ENCODE measurements at regions not wholly inside any gene's neighbourhood (a gene's known extent, or its start where the extent isn't known, plus 50 kb on each side); places are given as distances from the start of the nearest gene placed in this dataset.

- Histone ChIP-seq H3K9me3 (ENCODE audit: control insufficient read depth, insufficient read depth, low read length) (no peaks in the 10 kb centered on the region), H3K36me3 (ENCODE audit: control insufficient read depth, insufficient read depth, low read length) (no peaks in the 10 kb centered on the region), H3K4me1 (ENCODE audit: control insufficient read depth, insufficient read depth, low read length) (no peaks in the 10 kb centered on the region), H3K27me3 (ENCODE audit: control insufficient read depth, insufficient read depth, low read length) (no peaks in the 10 kb centered on the region), H3K4me3 (ENCODE audit: low read length) (no peak overlapping the region), H3K27ac (ENCODE audit: low read length) (no peak overlapping the region)
- no peak for DNase-seq (ENCODE audit: low read depth, low spot score)
- no CpG with 5 or more reads among the region's 1 CpG for WGBS (ENCODE audit: insufficient coverage, insufficient read length)
Measured at GRCh38 chr20:48184229-48184628, 398.9 kb upstream of the SULF2 start.

- no peaks in the 10 kb centered on the region for H3K9me3 ChIP-seq (ENCODE audit: control insufficient read depth, insufficient read depth, low read length)
- no peak overlapping the region for H3K27ac ChIP-seq (ENCODE audit: low read length)
- no peaks in the 10 kb centered on the region for H3K27me3 ChIP-seq (ENCODE audit: control insufficient read depth, insufficient read depth, low read length)
- WGBS (ENCODE audit: insufficient coverage, insufficient read length), result no CpG with 5 or more reads among the region's 6 CpGs
- H3K4me3 ChIP-seq (ENCODE audit: low read length), result no peak overlapping the region
- no peaks in the 10 kb centered on the region for H3K36me3 ChIP-seq (ENCODE audit: control insufficient read depth, insufficient read depth, low read length)
- DNase-seq (ENCODE audit: low read depth, low spot score), result no peak
- H3K4me1 ChIP-seq (ENCODE audit: control insufficient read depth, insufficient read depth, low read length), result no peaks in the 10 kb centered on the region; the same call in 1 of the 2 replicates
Measured at GRCh38 chr20:48181261-48181935, 396.1 kb upstream of the SULF2 start.

DNA sequence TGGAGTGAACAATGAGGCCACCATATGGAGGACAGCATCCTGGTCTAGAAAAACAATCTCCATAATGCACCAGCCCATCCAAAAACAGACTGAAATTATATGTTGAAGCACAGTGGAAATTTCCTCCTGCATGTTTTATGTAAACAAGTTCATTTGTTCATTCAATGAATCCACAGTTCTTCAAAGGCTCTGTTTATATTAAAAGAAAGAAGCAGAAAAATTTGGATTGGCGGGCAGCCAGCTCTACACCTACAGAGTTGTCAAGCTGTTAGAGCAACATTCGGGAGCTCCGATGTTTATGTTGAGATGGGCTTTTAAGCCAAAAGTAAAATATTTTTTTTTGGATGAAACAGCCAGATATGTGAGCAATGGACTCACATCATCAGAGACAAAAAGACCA, 395.3 kb upstream of the SULF2 start:
- Histone ChIP-seq H3K27ac (ENCODE audit: low read length) (no peak overlapping the region), H3K27me3 (ENCODE audit: control insufficient read depth, insufficient read depth, low read length) (no peaks in the 10 kb centered on the region), H3K4me3 (ENCODE audit: low read length) (no peak overlapping the region), H3K36me3 (ENCODE audit: control insufficient read depth, insufficient read depth, low read length) (no peaks in the 10 kb centered on the region), H3K9me3 (ENCODE audit: control insufficient read depth, insufficient read depth, low read length) (no peaks in the 10 kb centered on the region), H3K4me1 (ENCODE audit: control insufficient read depth, insufficient read depth, low read length) (no peaks in the 10 kb centered on the region; the same call in 1 of the 2 replicates)
- no peak for DNase-seq (ENCODE audit: low read depth, low spot score)
- WGBS (ENCODE audit: insufficient coverage, insufficient read length), result no CpG with 5 or more reads among the region's 3 CpGs

DNA sequence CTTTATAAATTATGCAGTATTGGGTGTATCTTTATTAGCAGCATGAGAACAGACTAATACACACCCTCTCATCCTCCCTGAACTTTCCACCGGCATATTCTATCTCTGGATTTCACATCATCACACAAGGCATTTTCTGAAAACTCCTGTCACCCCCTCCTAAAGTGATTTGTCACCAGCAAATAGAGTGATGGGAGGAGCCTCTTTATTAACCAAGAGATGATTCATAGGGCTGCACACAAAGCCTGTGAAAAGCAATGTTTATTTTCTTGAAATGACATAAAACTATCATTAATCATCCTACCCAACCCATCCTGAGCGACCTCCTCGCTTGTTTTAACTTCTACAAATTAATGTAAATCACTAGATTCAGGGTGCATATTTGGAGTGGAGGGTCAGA, 394.7 kb upstream of the SULF2 start:
- H3K27ac ChIP-seq (ENCODE audit: low read length), result no peak overlapping the region
- WGBS (ENCODE audit: insufficient coverage, insufficient read length), result 100% methylated on average over 2 of the region's 3 CpGs
- H3K4me1 ChIP-seq (ENCODE audit: control insufficient read depth, insufficient read depth, low read length), result no peaks in the 10 kb centered on the region; the same call in 1 of the 2 replicates
- H3K4me3 ChIP-seq (ENCODE audit: low read length), result no peak overlapping the region
- H3K36me3 ChIP-seq (ENCODE audit: control insufficient read depth, insufficient read depth, low read length), result no peaks in the 10 kb centered on the region
- H3K9me3 ChIP-seq (ENCODE audit: control insufficient read depth, insufficient read depth, low read length), result no peaks in the 10 kb centered on the region
- H3K27me3 ChIP-seq (ENCODE audit: control insufficient read depth, insufficient read depth, low read length), result no peaks in the 10 kb centered on the region
- DNase-seq (ENCODE audit: low read depth, low spot score), result no peak

- no CpG with 5 or more reads among the region's 4 CpGs for WGBS (ENCODE audit: insufficient coverage, insufficient read length)
- H3K9me3 ChIP-seq (ENCODE audit: control insufficient read depth, insufficient read depth, low read length), result no peaks in the 10 kb centered on the region
- H3K4me3 ChIP-seq (ENCODE audit: low read length), result no peak overlapping the region
- no peaks in the 10 kb centered on the region for H3K36me3 ChIP-seq (ENCODE audit: control insufficient read depth, insufficient read depth, low read length)
- peak; percentile 9 for DNase-seq (ENCODE audit: low read depth, low spot score)
- no peaks in the 10 kb centered on the region; the same call in 1 of the 2 replicates for H3K4me1 ChIP-seq (ENCODE audit: control insufficient read depth, insufficient read depth, low read length)
- no peaks in the 10 kb centered on the region for H3K27me3 ChIP-seq (ENCODE audit: control insufficient read depth, insufficient read depth, low read length)
- no peak overlapping the region for H3K27ac ChIP-seq (ENCODE audit: low read length)
Measured at GRCh38 chr20:48178633-48179032, 393.4 kb upstream of the SULF2 start.

DNA sequence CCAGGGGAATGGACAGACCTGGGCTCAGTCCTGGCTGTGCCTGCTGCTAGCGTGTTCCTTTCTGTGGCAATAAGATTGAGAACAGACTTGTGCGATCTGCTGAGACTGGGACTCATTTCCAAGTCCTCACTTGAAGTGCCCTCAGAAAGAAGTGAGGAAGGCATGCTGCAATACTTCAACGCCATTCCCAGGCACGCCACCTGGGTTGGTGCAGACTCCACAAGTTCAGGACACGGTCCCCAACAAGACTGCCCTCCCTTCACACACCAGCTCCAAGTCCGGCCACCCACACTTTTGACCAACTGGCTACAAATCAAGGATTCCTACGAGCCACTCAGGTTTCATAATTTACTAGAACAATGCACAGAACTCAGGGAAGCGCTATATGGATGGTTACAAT, 391.8 kb upstream of the SULF2 start:
- Histone ChIP-seq H3K9me3 (ENCODE audit: control insufficient read depth, insufficient read depth, low read length) (no peaks in the 10 kb centered on the region), H3K36me3 (ENCODE audit: control insufficient read depth, insufficient read depth, low read length) (no peaks in the 10 kb centered on the region), H3K4me1 (ENCODE audit: control insufficient read depth, insufficient read depth, low read length) (no peaks in the 10 kb centered on the region; the same call in 1 of the 2 replicates), H3K27ac (ENCODE audit: low read length) (no peak overlapping the region), H3K27me3 (ENCODE audit: control insufficient read depth, insufficient read depth, low read length) (no peaks in the 10 kb centered on the region), H3K4me3 (ENCODE audit: low read length) (no peak overlapping the region)
- no CpG with 5 or more reads among the region's 8 CpGs for WGBS (ENCODE audit: insufficient coverage, insufficient read length)
- DNase-seq (ENCODE audit: low read depth, low spot score), result no peak

- H3K36me3 ChIP-seq (ENCODE audit: control insufficient read depth, insufficient read depth, low read length), result no peaks in the 10 kb centered on the region
- DNase-seq (ENCODE audit: low read depth, low spot score), result no peak
- no peaks in the 10 kb centered on the region for H3K9me3 ChIP-seq (ENCODE audit: control insufficient read depth, insufficient read depth, low read length)
- WGBS (ENCODE audit: insufficient coverage, insufficient read length), result no CpG with 5 or more reads among the region's 8 CpGs
- no peaks in the 10 kb centered on the region for H3K27me3 ChIP-seq (ENCODE audit: control insufficient read depth, insufficient read depth, low read length)
- H3K4me1 ChIP-seq (ENCODE audit: control insufficient read depth, insufficient read depth, low read length), result no peaks in the 10 kb centered on the region; the same call in 1 of the 2 replicates
- no peak overlapping the region for H3K4me3 ChIP-seq (ENCODE audit: low read length)
- H3K27ac ChIP-seq (ENCODE audit: low read length), result no peak overlapping the region
Measured at GRCh38 chr20:48176139-48176538, 390.9 kb upstream of the SULF2 start.

- no CpG with 5 or more reads among the region's 6 CpGs for WGBS (ENCODE audit: insufficient coverage, insufficient read length)
- no peaks in the 10 kb centered on the region for H3K9me3 ChIP-seq (ENCODE audit: control insufficient read depth, insufficient read depth, low read length)
- no peaks in the 10 kb centered on the region for H3K36me3 ChIP-seq (ENCODE audit: control insufficient read depth, insufficient read depth, low read length)
- no peak for DNase-seq (ENCODE audit: low read depth, low spot score)
- no peak overlapping the region for H3K4me3 ChIP-seq (ENCODE audit: low read length)
- H3K27me3 ChIP-seq (ENCODE audit: control insufficient read depth, insufficient read depth, low read length), result no peaks in the 10 kb centered on the region
- no peaks in the 10 kb centered on the region; the same call in 1 of the 2 replicates for H3K4me1 ChIP-seq (ENCODE audit: control insufficient read depth, insufficient read depth, low read length)
- no peak overlapping the region for H3K27ac ChIP-seq (ENCODE audit: low read length)
Measured at GRCh38 chr20:48175261-48175660, 390.0 kb upstream of the SULF2 start.

- no peak for DNase-seq (ENCODE audit: low read depth, low spot score)
- Histone ChIP-seq H3K27ac (ENCODE audit: low read length) (no peak overlapping the region), H3K27me3 (ENCODE audit: control insufficient read depth, insufficient read depth, low read length) (no peaks in the 10 kb centered on the region), H3K36me3 (ENCODE audit: control insufficient read depth, insufficient read depth, low read length) (no peaks in the 10 kb centered on the region), H3K4me1 (ENCODE audit: control insufficient read depth, insufficient read depth, low read length) (no peaks in the 10 kb centered on the region), H3K4me3 (ENCODE audit: low read length) (no peak overlapping the region), H3K9me3 (ENCODE audit: control insufficient read depth, insufficient read depth, low read length) (no peaks in the 10 kb centered on the region)
- no CpG with 5 or more reads among the region's 1 CpG for WGBS (ENCODE audit: insufficient coverage, insufficient read length)
Measured at GRCh38 chr20:48172357-48172702, 387.0 kb upstream of the SULF2 start.

DNA sequence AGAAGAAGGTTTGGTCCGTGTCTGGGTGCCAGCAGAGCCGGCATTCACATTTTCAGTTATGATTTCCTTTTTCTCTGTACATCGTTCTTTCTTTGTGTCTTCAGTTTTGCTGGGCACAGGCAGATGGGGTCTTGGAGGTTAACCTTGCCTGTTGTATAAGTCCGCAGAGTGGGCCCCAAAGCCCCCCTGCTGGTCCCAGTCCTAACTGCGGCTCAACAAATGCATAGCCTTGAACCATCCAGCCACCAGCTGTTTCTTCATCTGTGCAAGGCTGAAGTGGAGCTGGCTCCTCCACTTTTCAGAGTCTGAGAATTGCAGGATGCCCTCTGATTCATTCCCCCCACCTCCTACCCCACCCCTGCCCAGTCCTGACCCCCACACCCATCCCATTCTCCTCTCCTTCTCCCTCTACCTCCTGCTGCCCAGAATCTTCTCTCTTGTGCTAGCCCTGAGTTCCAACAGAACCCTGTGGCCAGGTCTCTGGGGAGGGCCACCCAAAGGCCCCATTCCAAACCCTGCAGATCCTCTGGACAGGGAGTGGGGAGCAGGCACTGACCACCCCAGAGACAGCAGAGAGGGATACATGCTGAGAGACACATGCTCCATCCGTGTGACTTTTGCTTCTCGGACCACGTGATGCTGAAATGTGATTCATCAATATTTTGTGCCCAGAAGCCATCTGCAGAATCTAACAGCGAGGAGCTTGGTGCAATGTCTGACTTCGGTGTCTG, 386.5 kb upstream of the SULF2 start:
- Histone ChIP-seq H3K27me3 (ENCODE audit: control insufficient read depth, insufficient read depth, low read length) (no peaks in the 10 kb centered on the region), H3K9me3 (ENCODE audit: control insufficient read depth, insufficient read depth, low read length) (no peaks in the 10 kb centered on the region), H3K4me3 (ENCODE audit: low read length) (no peak overlapping the region), H3K36me3 (ENCODE audit: control insufficient read depth, insufficient read depth, low read length) (no peaks in the 10 kb centered on the region), H3K27ac (ENCODE audit: low read length) (no peak overlapping the region), H3K4me1 (ENCODE audit: control insufficient read depth, insufficient read depth, low read length) (no peaks in the 10 kb centered on the region)
- no CpG with 5 or more reads among the region's 10 CpGs for WGBS (ENCODE audit: insufficient coverage, insufficient read length)
- DNase-seq (ENCODE audit: low read depth, low spot score), result no peak

DNA sequence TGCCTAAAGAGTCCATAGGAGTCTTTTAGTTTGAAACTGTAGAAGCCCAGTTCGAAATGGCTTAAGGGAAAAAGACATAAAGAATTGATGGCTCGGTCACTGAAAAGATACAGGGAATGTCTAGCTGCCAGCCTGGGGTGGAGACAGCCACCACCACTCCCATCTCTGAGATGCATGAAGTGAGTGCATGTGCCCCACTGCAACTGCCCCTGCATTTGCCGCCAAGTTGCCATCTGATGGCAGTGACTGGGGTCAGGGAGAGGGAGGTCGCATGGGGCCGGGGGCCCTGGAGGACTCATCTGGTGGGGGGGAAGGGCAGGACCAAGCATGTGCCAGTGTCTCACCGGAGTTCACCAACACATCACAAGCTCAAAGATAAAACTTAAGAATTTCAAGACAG, 385.8 kb upstream of the SULF2 start:
- no CpG with 5 or more reads among the region's 6 CpGs for WGBS (ENCODE audit: insufficient coverage, insufficient read length)
- no peak overlapping the region for H3K4me3 ChIP-seq (ENCODE audit: low read length)
- H3K27me3 ChIP-seq (ENCODE audit: control insufficient read depth, insufficient read depth, low read length), result no peaks in the 10 kb centered on the region
- H3K27ac ChIP-seq (ENCODE audit: low read length), result no peak overlapping the region
- H3K4me1 ChIP-seq (ENCODE audit: control insufficient read depth, insufficient read depth, low read length), result no peaks in the 10 kb centered on the region
- H3K9me3 ChIP-seq (ENCODE audit: control insufficient read depth, insufficient read depth, low read length), result no peaks in the 10 kb centered on the region
- no peak for DNase-seq (ENCODE audit: low read depth, low spot score)
- H3K36me3 ChIP-seq (ENCODE audit: control insufficient read depth, insufficient read depth, low read length), result no peaks in the 10 kb centered on the region
